Uterus (tissue), 2 donors: ENCODE measurements at regions not wholly inside any gene's neighbourhood (a gene's known extent, or its start where the extent isn't known, plus 50 kb on each side); places are given as distances from the start of the nearest gene placed in this dataset.

ENCODE experiments used
- POLR2A ChIP-seq, 2 donors: fragments of 450-650 bp; IDR thresholded peaks; one replicate each; pipeline ENCODE4 v1.6.1; 2016; ENCODE audit warnings: antibody characterized with exemption in 2 of 2, mild to moderate bottlenecking in 1 of 2, moderate library complexity in 1 of 2
- TF ChIP-seq, protein P1 (sequence below), 4 experiments: fragments of 200-600 bp in 2 of 4; fragments of 450-650 bp in 2 of 4; sonication (generic) in 2 of 4; IDR thresholded peaks; one replicate each; pipeline ENCODE4 v1.5.1; 2016 to 2019; ENCODE audit warnings: antibody characterized with exemption in 4 of 4, mild to moderate bottlenecking in 2 of 4, moderate library complexity in 1 of 4

DNA sequence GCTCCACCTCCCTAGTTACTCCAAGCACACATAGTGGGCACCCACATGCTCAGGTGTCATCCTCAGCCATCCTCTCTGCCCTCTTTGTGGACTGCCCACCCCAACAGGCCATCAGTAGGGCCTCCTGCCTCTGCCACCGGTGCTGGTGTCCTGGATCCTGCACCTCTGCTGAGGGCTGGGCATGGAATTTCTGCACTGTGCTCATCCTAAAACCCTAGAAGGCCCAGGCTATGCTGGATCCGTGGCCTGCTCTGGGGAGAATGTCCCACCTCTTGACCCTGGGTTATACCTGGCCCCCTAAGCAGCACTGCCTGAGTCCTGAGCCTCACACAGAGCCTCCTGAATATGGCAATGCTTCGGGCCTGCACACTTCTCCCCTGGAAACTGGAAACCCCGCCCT is 318.3 kb downstream of the MATN1 start:
- TF ChIP-seq POLR2A (IDR thresholded peaks at IDR 0.05), result no peak
- TF ChIP-seq, protein P1, sequence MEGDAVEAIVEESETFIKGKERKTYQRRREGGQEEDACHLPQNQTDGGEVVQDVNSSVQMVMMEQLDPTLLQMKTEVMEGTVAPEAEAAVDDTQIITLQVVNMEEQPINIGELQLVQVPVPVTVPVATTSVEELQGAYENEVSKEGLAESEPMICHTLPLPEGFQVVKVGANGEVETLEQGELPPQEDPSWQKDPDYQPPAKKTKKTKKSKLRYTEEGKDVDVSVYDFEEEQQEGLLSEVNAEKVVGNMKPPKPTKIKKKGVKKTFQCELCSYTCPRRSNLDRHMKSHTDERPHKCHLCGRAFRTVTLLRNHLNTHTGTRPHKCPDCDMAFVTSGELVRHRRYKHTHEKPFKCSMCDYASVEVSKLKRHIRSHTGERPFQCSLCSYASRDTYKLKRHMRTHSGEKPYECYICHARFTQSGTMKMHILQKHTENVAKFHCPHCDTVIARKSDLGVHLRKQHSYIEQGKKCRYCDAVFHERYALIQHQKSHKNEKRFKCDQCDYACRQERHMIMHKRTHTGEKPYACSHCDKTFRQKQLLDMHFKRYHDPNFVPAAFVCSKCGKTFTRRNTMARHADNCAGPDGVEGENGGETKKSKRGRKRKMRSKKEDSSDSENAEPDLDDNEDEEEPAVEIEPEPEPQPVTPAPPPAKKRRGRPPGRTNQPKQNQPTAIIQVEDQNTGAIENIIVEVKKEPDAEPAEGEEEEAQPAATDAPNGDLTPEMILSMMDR (IDR thresholded peaks at IDR 0.05), result no peak
